Right lobe of liver (tissue), 4 donors: ENCODE measurements at regions not wholly inside any gene's neighbourhood (a gene's known extent, or its start where the extent isn't known, plus 50 kb on each side); places are given as distances from the start of the nearest gene placed in this dataset.

Experiments used
- POLR2A ChIP-seq: fragments of 450-650 bp; IDR thresholded peaks from one replicate; pipeline ENCODE4 v1.6.1; 2017; ENCODE audit warnings: antibody characterized with exemption, mild to moderate bottlenecking
- TF ChIP-seq, protein P1 (sequence below), 4 donors: fragments of 200-600 bp in 3 of 4; fragments of 450-650 bp in 1 of 4; IDR thresholded peaks; one replicate each; pipeline versions ENCODE4 v1.5.1 to v1.8.0; 2016 to 2022; ENCODE audit warnings: antibody characterized with exemption in 4 of 4, mild to moderate bottlenecking in 2 of 4
- donor health status: DM: no; HTN: no; CAD: no.
- donor health status: DM: no; HTN: no; CAD: no.
- donor health status: DM: no; HTN: yes; CAD: no.

DNA sequence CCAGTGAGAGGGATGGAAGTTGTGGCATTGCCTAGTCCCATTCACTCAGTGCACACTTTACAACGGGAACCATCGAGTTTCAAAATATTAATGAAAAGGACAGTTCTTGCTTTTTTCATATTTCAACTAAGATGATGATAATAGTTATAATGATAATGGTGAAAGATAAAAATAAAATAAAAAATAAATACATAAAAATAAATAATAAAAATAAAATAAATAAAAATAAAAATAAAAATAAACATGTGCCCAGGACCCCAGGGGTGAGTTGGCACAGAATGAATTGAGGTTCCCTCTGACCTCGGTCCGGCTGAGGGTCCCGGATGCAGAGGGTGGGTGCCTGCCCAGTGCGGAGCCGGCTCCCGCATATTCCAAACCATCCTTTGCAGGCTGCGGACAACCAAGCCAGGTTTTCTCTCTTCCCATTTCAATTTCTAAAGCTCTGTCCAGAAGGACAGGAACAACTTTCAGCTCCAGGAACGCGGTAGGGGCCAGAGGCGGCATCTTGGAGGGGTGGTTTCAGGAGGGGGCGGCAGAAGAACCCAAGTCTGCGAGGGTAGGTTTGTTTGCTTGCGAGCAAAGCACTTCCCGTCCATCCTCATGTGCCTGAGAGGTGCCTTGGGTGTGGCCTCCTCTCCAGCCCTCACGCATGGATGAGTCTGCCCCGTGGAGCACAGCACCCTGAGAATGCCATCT, 236.8 kb downstream of the DLL1 start:
- TF ChIP-seq, protein P1, sequence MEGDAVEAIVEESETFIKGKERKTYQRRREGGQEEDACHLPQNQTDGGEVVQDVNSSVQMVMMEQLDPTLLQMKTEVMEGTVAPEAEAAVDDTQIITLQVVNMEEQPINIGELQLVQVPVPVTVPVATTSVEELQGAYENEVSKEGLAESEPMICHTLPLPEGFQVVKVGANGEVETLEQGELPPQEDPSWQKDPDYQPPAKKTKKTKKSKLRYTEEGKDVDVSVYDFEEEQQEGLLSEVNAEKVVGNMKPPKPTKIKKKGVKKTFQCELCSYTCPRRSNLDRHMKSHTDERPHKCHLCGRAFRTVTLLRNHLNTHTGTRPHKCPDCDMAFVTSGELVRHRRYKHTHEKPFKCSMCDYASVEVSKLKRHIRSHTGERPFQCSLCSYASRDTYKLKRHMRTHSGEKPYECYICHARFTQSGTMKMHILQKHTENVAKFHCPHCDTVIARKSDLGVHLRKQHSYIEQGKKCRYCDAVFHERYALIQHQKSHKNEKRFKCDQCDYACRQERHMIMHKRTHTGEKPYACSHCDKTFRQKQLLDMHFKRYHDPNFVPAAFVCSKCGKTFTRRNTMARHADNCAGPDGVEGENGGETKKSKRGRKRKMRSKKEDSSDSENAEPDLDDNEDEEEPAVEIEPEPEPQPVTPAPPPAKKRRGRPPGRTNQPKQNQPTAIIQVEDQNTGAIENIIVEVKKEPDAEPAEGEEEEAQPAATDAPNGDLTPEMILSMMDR (IDR thresholded peaks at IDR 0.05), result no peak
- no peak for TF ChIP-seq POLR2A
